Kidney capillary endothelial cell (primary cell): ENCODE measurements at regions not wholly inside any gene's neighbourhood (a gene's known extent, or its start where the extent isn't known, plus 50 kb on each side); places are given as distances from the start of the nearest gene placed in this dataset.
"Not testable (repeated sequence)": the region's sequence is repeated elsewhere in the genome, so short reads cannot be mapped to it uniquely, and the experiment has no call there.

Experiments used
- DNase-seq: peaks from one replicate; pipeline ENCODE4 v3.0.0-alpha.2; 2018; ENCODE audit warnings: low spot score

GRCh38 chr5:21482983-21483650, 1370.0 kb downstream of the CDH12 start:
- not testable (repeated sequence) for DNase-seq

- not testable (repeated sequence) for DNase-seq
Observed at GRCh38 chr5:21482522-21482921, 1370.6 kb downstream of the CDH12 start.

- DNase-seq, result not testable (repeated sequence)
Observed at GRCh38 chr5:21481320-21482270, 1371.5 kb downstream of the CDH12 start.

- DNase-seq, result not testable (repeated sequence)
Observed at GRCh38 chr5:21480054-21480453, 1373.1 kb downstream of the CDH12 start.

GRCh38 chr5:21473981-21474380, 1379.2 kb downstream of the CDH12 start:
- DNase-seq, result not testable (repeated sequence)

GRCh38 chr5:21473436-21473835, 1379.7 kb downstream of the CDH12 start:
- not testable (repeated sequence) for DNase-seq

GRCh38 chr5:21471691-21472090, 1381.5 kb downstream of the CDH12 start:
- not testable (repeated sequence) for DNase-seq

- DNase-seq, result peak; percentile 30
Observed at GRCh38 chr5:21469523-21470101, 1383.5 kb downstream of the CDH12 start.

GRCh38 chr5:21467544-21467943, 1385.6 kb downstream of the CDH12 start:
- not testable (repeated sequence) for DNase-seq

GRCh38 chr5:21459744-21460073, 1393.4 kb downstream of the CDH12 start:
- not testable (repeated sequence) for DNase-seq

GRCh38 chr5:21452449-21452848, 1400.7 kb downstream of the CDH12 start:
- DNase-seq, result no peak

GRCh38 chr5:21432646-21433045, 1420.5 kb downstream of the CDH12 start:
- DNase-seq, result no peak

GRCh38 chr5:21424907-21425306, 1428.2 kb downstream of the CDH12 start:
- DNase-seq, result no peak

- DNase-seq, result no peak
Observed at GRCh38 chr5:21419383-21419782, 1431.4 kb upstream of the CDH18 start.

GRCh38 chr5:21402089-21402488, 1414.1 kb upstream of the CDH18 start:
- not testable (repeated sequence) for DNase-seq

- peak; percentile 5 for DNase-seq
Observed at GRCh38 chr5:21398511-21398910, 1410.5 kb upstream of the CDH18 start.

- no peak for DNase-seq
Observed at GRCh38 chr5:21397693-21398092, 1409.7 kb upstream of the CDH18 start.

- DNase-seq, result no peak
Observed at GRCh38 chr5:21391506-21391905, 1403.5 kb upstream of the CDH18 start.

GRCh38 chr5:21360754-21361153, 1372.8 kb upstream of the CDH18 start:
- not testable (repeated sequence) for DNase-seq

GRCh38 chr5:21341948-21342261, 1353.9 kb upstream of the CDH18 start:
- DNase-seq, result not testable (repeated sequence)

- DNase-seq, result not testable (repeated sequence)
Observed at GRCh38 chr5:21341203-21341947, 1353.4 kb upstream of the CDH18 start.

- DNase-seq, result not testable (repeated sequence)
Observed at GRCh38 chr5:21340233-21340632, 1352.2 kb upstream of the CDH18 start.
